Parathyroid adenoma (tissue), 2 donors: ENCODE measurements at regions not wholly inside any gene's neighbourhood (a gene's known extent, or its start where the extent isn't known, plus 50 kb on each side); places are given as distances from the start of the nearest gene placed in this dataset.

Experiments used
- H2AFZ ChIP-seq: fragments of 300-600 bp; sonication (generic); one replicate; pipeline ENCODE4 v1.7.0; 2017; ENCODE audit warnings: antibody characterized with exemption, mild to moderate bottlenecking
- H3K27ac ChIP-seq: fragments of 300-600 bp; sonication (generic); one replicate; pipeline ENCODE4 v1.7.0; 2017
- H3K27me3 ChIP-seq: fragments of 300-600 bp; sonication (generic); one replicate; pipeline ENCODE4 v1.7.0; 2017; ENCODE audit warnings: low read length; ENCODE audit not compliant: control insufficient read depth, insufficient read depth
- H3K36me3 ChIP-seq: fragments of 300-600 bp; sonication (generic); one replicate; pipeline ENCODE4 v1.7.0; 2017; ENCODE audit warnings: low read length; ENCODE audit not compliant: control insufficient read depth, insufficient read depth
- H3K4me1 ChIP-seq: fragments of 300-600 bp; sonication (generic); one replicate; pipeline ENCODE4 v1.7.0; 2017; ENCODE audit warnings: control low read depth
- H3K4me2 ChIP-seq: fragments of 300-600 bp; sonication (generic); one replicate; pipeline ENCODE4 v1.7.0; 2017; ENCODE audit warnings: low read length
- H3K4me3 ChIP-seq: fragments of 300-600 bp; sonication (generic); one replicate; pipeline ENCODE4 v1.7.0; 2017; ENCODE audit warnings: low read depth, low read length
- H3K79me2 ChIP-seq: fragments of 300-600 bp; sonication (generic); one replicate; pipeline ENCODE4 v1.7.0; 2017; ENCODE audit warnings: control low read depth
- H3K9ac ChIP-seq: fragments of 300-600 bp; sonication (generic); one replicate; pipeline ENCODE4 v1.7.0; 2017; ENCODE audit warnings: mild to moderate bottlenecking
- H3K9me3 ChIP-seq: fragments of 300-600 bp; sonication (generic); one replicate; pipeline ENCODE4 v1.7.0; 2017; ENCODE audit warnings: low read length; ENCODE audit not compliant: control insufficient read depth
- TF ChIP-seq, protein P1 (sequence below): fragments of 300-600 bp; sonication (generic); IDR thresholded peaks from one replicate; pipeline ENCODE4 v1.7.0; 2017; ENCODE audit warnings: antibody characterized with exemption, mild to moderate bottlenecking
- donor health status: primary hyperparathyroidism.

GRCh38 chr11:70862093-70862492, 390.3 kb downstream of the SHANK2 start:
- H3K9me3 ChIP-seq = no peaks in the 10 kb centered on the region
- no peaks in the 10 kb centered on the region for H3K36me3 ChIP-seq
- TF ChIP-seq, protein P1, sequence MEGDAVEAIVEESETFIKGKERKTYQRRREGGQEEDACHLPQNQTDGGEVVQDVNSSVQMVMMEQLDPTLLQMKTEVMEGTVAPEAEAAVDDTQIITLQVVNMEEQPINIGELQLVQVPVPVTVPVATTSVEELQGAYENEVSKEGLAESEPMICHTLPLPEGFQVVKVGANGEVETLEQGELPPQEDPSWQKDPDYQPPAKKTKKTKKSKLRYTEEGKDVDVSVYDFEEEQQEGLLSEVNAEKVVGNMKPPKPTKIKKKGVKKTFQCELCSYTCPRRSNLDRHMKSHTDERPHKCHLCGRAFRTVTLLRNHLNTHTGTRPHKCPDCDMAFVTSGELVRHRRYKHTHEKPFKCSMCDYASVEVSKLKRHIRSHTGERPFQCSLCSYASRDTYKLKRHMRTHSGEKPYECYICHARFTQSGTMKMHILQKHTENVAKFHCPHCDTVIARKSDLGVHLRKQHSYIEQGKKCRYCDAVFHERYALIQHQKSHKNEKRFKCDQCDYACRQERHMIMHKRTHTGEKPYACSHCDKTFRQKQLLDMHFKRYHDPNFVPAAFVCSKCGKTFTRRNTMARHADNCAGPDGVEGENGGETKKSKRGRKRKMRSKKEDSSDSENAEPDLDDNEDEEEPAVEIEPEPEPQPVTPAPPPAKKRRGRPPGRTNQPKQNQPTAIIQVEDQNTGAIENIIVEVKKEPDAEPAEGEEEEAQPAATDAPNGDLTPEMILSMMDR = no peak
- H2AFZ ChIP-seq = no peak overlapping the region
- H3K4me1 ChIP-seq = no peaks in the 10 kb centered on the region
- H3K79me2 ChIP-seq = no peaks in the 10 kb centered on the region
- H3K4me3 ChIP-seq = no peak overlapping the region
- H3K9ac ChIP-seq = no peak overlapping the region
- H3K4me2 ChIP-seq = no peak overlapping the region
- H3K27ac ChIP-seq = no peak overlapping the region
- no peaks in the 10 kb centered on the region for H3K27me3 ChIP-seq

- no peak overlapping the region for H3K4me2 ChIP-seq
- H3K9me3 ChIP-seq = no peaks in the 10 kb centered on the region
- H3K4me3 ChIP-seq = no peak overlapping the region
- no peak overlapping the region for H2AFZ ChIP-seq
- no peaks in the 10 kb centered on the region for H3K79me2 ChIP-seq
- no peak overlapping the region for H3K27ac ChIP-seq
- H3K4me1 ChIP-seq = no peaks in the 10 kb centered on the region
- H3K36me3 ChIP-seq = no peaks in the 10 kb centered on the region
- no peak overlapping the region for H3K9ac ChIP-seq
- H3K27me3 ChIP-seq = no peaks in the 10 kb centered on the region
- TF ChIP-seq, protein P1 = no peak
Observed at GRCh38 chr11:70863186-70863585, 389.2 kb downstream of the SHANK2 start.

DNA sequence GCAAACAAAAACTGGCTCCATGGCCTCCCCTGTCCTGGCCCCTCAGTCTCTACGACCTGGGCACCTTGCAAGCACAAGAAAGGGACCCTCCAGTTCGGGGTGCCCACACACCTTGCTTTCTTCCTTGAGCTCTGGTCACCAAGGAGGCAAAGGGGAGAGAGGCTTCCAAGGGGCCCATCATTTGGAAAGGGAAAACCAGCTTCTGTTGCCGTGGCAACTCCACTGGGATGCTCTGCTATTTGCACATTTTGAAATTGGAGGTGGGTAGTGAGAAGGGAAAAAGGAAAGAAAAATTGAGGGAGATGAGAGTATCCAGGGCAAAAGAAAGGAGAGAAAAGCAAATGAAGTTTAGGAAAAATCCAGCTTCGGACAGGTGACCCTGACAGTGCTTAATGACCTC, 388.4 kb downstream of the SHANK2 start:
- Histone ChIP-seq H3K4me2 (no peak overlapping the region), H3K9ac (no peak overlapping the region), H3K4me1 (no peaks in the 10 kb centered on the region), H3K79me2 (no peaks in the 10 kb centered on the region), H3K36me3 (no peaks in the 10 kb centered on the region), H3K9me3 (no peaks in the 10 kb centered on the region), H2AFZ (no peak overlapping the region), H3K27ac (no peak overlapping the region), H3K27me3 (no peaks in the 10 kb centered on the region), H3K4me3 (no peak overlapping the region)
- TF ChIP-seq, protein P1 = no peak

DNA sequence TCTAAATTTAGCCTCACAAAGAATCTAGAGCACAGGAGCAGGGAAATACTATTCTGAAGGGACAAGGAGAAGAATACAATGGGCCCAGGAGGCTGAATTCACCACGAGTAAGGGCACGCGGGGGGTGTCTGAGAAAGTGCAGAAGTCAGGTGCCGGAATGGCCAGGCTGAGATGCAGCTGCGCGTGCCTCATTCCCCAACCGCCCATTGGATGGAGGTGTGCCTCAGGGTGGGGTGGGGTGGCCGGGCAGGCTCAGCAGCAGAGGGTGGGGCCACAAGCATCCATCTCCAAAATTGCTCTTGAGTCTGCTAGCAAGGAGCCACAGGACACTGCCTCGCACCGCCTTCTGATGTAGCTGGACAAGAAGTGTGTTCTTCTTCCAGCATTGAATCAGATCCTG, 387.0 kb downstream of the SHANK2 start:
- Histone ChIP-seq H3K27ac (no peak overlapping the region), H3K4me2 (no peak overlapping the region), H3K9me3 (no peaks in the 10 kb centered on the region), H3K4me1 (no peaks in the 10 kb centered on the region), H3K4me3 (no peak overlapping the region), H2AFZ (no peak overlapping the region), H3K79me2 (no peaks in the 10 kb centered on the region), H3K36me3 (no peaks in the 10 kb centered on the region), H3K27me3 (no peaks in the 10 kb centered on the region), H3K9ac (no peak overlapping the region)
- TF ChIP-seq, protein P1 = no peak

GRCh38 chr11:70866834-70867233, 385.5 kb downstream of the SHANK2 start:
- TF ChIP-seq, protein P1 = no peak
- H3K27ac ChIP-seq = no peak overlapping the region
- H2AFZ ChIP-seq = no peak overlapping the region

More at GRCh38 chr11:70866834-70867233, 385.5 kb downstream of the SHANK2 start:
- Histone ChIP-seq H3K36me3 (no peaks in the 10 kb centered on the region), H3K9ac (no peak overlapping the region), H3K9me3 (no peaks in the 10 kb centered on the region), H3K79me2 (no peaks in the 10 kb centered on the region), H3K4me1 (no peaks in the 10 kb centered on the region), H3K27me3 (no peaks in the 10 kb centered on the region), H3K4me3 (no peak overlapping the region), H3K4me2 (no peak overlapping the region)
